Stimulated activated CD8-positive, alpha-beta memory T cell treated with anti-CD3 and anti-CD28 coated beads, Interleukin-7, amount 100 ng/mL, for 48 hours (primary cell): ENCODE measurements at regions not wholly inside any gene's neighbourhood (a gene's known extent, or its start where the extent isn't known, plus 50 kb on each side); places are given as distances from the start of the nearest gene placed in this dataset.
"Not testable (repeated sequence)": the region's sequence is repeated elsewhere in the genome, so short reads cannot be mapped to it uniquely, and the experiment has no call there.

Source experiments
- DNase-seq, 2 donors: peaks; one replicate each; pipeline ENCODE4 v3.0.0-alpha.2; 2020; ENCODE audit warnings: low read depth in 1 of 2; ENCODE audit errors: extremely low read depth in 1 of 2

DNA sequence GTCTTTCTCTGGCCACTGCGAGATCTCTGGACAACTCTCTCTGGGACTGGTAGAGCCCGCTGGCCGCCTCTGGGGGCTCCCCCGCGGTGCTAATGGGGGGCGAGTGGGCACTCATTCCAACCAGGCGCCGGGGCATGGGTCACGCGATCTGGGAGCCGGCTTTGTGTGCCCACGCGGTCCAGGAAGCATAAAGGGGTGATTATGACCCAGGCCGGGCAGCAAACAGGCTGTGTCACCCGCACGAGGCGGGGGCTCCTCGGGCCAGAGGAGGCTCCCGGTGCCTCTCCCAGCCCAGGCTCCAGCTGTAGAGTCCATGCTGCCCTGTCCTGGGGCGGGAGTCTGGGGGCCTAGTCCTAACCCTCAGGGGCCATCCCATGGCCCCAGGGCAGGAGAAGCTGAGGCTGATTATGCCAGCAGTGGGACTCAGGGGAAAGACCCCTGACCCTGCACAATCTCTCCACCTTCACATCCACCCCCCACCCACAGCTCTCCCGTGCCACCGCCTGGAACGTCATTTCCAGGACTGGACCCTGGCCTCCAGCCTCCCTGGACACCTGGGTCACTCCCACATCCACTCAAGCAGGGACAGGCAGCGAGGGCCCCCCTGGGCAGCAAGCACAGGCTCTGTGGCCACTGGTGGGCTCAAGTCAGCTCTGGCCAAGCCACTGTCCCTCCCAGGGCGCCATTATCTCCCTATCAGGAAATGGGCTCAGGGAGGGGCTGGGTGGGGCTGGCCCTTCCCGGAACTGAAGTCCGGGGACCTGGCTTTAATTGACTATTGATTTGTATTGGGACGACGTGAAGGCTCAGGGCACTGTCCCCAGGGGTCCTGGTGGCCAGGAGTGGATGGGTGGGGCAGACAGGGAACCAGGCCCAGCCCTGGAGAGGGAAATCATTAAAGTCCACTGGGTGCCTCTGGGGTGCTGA is 50.0 kb downstream of the PTPRS start:
- DNase-seq = no peak

DNA sequence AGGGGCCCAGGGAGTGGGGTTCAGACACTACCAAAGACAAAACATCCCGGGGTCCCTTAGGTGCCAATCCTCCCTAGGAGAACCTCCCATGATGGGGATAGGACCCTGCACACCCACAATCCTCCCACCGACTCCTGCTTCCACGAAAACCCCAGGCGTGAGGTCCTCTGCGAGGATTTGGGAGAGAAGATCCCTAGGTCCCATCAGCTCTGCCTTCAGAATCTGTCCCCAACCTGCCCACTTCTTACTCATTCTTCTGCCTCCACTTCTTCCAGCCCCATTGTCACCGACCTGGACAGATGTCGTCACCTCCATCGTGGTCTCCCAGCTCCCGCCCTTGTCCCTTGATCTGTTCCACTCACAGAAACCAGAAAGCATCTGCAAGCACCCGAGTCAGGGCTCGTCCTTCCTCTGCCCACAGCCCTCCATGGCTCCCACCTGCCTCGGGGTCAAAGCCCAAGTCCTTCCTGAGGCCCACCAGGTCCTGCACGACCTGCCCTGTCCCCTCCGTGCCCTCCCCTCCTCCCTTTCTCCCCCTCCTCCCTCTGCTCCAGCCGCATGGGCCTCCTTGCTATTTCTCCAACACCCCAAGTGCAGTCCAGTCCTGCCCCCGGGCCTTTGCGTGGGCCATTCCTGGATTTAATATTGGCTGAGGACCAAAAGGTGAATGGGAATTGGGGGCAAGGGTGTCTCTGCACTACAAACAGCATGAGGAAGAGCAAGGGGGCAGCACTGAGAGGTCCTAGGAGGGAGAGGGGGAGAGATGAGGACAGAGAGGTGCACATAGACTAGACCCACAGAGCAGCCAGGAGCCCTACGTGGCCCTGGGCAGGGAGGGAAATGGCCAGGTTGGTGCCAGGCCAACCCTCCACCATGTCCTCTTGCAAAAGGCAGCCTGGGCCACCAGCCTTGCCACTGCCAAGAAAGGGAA is 51.3 kb downstream of the PTPRS start:
- DNase-seq = no peak

DNA sequence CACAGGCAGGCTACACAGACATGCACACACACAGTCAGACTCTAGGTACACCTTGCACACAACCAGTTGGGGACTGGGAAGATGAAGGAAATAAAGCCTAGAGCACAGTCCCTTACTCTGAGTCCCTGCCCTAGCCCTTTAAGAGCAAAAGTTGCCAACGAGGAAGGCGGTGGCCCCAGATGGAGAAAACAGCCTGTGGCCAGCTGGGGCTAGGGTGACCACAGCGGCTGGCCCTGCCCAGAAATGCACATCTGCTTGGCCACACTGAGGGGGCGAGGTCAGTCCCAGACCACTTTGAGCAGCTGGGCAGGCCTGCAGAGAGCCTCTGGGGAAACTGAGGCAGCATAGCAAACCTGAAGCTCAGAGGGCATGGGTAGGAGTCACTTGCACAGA is 52.3 kb downstream of the PTPRS start:
- no peak for DNase-seq

DNA sequence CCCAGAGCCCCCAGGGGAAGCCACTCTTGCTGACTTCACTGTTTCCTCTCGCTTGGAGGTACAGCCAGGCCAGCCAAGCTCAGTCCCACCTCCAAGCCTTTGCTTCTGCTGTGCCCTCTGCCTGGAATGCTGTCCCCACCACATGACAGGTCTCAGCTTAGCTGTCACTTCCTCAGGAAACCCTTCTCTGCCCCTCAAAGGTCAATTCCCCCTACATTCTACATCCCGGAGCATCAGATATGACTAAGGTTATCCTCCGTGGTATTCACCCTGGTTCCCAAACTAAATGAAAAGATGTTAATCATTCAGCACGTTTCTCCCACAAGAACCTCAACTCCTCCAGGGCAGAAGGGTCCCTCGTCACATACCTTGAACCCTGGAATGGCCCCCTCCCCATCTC is 53.5 kb downstream of the PTPRS start:
- DNase-seq = no peak

DNA sequence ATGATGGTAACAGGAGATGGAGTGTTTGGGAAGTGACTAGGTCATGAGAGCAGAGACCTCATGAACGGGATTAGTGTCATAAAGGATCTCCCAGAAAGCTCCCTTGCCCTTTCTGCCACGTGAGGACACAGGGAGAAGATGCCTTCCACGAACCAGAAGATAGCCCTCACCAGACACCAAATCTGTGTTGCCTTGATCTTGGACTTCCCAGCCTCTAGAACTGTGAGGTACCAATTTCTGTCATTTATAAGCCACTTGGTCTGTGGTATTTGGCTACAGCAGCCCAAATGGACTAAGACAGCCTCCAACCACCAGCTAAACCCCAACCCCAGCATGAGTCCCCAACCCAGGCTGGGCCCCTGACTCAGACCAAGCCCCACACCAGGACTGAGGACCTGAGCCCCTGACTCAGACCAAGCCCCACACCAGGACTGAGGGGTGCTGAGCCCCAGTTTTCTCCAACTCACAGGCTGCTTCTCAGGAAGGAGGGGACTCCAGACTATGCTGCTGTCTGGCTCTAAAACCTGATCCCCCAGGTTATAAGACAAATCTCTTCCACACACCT is 54.1 kb downstream of the PTPRS start:
- DNase-seq = no peak

DNA sequence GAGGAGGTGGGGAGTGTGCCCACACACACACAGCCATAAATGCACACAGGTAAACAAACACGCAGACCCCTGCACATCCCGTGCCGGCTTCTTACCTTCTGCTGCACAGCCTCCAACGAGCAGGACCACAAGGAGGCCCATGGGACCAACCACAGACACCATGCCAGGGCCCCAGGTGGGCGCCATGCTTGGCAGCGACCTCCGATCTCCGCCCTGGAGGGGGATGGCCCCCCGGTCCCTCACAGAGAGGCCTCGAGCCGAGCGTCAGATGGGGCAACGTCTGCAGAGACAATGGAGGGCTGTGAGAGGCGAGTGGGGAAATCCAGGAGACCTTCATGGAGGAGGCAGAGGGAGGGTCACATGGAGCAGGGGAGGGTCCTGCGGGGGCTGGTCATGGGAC is 54.7 kb downstream of the PTPRS start:
- no peak for DNase-seq

DNA sequence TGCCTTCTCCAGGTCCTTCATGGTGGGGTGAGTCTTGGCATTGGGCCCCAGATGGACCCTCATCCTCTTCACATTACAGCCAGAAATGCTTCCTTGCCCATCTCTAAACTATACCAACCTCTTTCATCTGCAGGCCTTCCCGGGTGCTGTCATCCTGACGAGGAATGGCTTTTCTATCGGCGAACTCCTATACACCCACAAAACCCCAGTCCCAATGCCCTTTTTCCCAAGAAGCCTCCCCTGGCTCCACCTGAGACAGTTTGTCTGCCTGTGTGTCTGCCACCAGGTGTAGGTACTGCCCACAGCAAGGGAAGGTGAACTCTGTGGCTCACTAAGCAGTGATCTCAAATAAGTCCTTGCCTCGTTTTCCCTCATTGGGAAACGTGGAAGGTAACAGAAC is 55.3 kb downstream of the PTPRS start:
- no peak for DNase-seq

DNA sequence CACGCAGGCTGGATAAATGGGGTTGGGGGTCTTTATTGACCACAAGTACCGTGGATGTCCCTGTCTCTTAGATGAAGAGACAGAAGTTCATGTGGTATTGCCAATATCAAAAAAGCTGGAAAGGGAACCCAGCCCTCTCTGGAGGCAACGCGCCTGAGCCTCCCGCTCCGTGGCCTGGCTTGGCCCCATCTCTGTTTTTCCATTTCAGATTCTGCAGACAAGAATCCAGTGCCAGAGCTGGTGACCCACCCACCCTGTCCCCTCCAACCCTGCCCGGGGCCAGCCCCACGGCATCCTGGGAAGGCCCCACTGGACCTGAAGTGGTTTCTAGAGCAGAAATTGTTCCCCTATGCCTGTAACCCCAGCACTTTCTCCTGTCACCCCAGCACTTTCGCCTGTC is 57.7 kb downstream of the PTPRS start:
- no peak for DNase-seq

DNA sequence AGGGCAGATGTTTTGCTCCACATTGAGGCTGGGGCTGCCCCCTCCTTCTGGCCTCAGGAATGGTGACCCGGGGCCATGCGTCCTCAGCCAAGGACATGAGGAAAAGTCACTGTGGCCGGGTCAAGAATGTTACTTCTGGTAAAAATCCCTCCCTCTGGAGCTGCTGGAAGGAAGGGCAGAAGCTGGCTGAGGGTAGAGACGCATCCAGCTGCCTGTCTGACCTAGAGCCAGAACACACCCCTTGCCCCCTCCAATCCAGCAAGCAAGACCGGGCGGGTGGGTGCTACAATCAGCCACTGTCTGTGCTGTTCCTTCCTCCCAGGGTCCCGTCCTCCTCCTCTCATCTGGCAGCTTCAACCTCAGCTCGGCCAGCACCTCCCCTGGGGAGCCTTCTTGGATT is 59.0 kb downstream of the PTPRS start:
- DNase-seq = no peak

DNA sequence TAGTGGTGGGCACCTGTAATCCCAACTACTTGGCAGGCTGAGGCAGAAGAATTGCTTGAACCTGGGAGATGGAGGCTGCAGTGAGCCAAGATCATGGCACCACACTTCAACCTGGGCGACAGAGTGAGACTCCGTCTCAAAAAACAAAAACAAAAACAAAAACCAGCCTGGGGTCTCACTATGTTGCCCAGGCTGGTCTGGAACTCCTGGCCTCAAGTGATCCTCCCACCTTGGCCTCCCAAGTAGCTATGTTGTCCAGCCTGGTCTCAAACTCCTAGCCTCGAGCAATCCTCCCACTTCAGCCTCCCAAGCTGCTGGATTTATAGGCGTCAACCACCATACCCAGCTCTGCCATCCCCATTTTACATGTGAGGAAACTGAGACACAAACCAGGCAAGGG is 64.9 kb downstream of the PTPRS start:
- DNase-seq = not testable (repeated sequence)

DNA sequence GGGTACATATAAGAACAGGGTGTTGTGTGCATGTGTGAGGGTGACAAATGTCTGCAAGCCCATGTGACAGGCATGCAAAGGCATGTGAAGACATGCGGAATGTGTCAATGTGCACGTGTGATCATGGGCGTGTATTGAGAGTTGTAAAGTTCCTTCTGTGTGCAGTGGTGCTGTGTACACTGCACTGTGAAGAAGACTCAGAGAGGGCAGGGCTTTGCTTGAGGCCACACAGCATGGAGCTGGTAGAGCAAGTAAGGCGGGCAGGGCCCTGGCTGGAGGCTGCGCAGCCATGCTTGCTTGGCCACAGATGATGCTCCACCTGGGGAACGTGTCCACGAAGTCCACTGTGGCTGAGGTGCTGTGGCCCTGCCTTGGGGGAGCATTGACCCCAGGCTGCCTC is 66.8 kb downstream of the PTPRS start:
- no peak for DNase-seq

DNA sequence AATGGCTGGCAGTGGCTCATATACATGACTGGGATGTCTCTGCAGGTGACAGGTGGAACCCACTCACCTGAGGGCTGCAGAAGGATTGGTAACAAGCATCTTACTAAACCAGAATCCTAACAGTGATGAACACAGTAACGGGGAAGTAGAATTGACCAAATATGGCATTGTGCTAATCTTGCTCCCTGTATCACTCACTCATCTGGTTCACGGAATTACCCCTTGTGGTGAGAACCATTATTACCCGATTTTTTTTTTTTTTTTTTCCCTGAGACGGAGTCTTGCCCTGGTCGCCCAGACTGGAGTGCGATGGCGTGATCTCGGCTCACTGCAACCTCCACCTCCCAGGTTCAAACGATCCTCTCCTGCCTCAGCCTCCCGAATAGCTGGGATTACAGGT is 69.5 kb downstream of the PTPRS start:
- DNase-seq = no peak

DNA sequence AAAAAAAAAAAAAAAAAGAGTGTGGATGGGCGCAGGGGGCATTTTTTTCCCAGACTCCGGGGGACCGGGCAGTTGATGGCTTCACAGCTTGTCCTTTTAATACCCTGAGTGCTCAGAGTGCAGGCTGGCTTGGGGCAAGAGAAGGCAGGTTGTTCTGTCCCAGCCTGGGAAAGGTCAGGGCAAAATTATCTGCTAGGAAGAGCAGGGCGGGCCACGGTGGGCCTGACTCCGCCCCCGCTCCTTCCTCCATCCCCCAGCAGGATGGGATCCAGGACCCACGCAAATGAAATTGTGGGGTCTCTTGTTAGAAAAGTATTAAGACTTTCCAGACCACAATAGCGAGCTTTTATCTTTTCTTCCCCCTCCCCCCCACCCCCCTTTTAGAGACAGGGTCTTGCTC is 70.7 kb downstream of the PTPRS start:
- no peak for DNase-seq

DNA sequence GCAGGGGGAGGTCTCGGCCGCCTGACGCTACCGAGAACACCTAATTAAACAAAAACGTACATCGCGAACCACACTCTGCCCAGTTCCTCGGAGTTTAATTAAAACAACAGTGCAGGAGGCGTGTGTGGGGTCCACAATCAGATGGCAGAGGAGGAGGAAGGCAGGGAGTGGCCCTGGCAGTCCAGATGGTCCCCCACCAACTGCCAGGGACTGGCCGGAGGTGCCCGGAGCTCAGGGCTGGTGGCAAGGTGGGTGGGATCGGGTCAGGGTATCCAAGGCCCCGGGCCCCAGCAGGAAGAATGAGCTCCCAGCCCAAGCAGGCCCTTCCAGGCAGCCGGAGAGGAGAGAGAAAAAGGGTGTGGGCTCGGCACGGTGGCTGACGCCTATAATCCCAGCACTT is 71.3 kb downstream of the PTPRS start:
- no peak for DNase-seq

DNA sequence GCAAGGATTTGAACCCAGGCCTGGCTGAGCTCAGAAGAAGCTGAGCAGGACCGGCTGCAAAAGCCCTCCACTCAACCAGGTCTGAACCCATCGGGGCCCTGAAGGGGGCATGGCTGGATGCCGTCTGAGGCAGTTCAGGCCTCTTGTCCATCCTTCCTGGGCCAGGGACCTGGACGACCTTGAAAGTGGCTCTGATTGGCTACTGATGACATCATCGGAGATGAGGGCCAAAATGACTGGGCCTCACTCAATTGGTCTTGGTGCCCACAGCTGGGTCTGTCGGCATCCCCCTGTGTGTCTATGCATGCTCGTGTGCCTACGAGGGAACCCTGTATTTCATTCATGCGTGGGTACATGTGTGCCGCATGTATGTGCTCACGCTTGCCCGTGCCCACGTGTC is 71.8 kb downstream of the PTPRS start:
- no peak for DNase-seq

DNA sequence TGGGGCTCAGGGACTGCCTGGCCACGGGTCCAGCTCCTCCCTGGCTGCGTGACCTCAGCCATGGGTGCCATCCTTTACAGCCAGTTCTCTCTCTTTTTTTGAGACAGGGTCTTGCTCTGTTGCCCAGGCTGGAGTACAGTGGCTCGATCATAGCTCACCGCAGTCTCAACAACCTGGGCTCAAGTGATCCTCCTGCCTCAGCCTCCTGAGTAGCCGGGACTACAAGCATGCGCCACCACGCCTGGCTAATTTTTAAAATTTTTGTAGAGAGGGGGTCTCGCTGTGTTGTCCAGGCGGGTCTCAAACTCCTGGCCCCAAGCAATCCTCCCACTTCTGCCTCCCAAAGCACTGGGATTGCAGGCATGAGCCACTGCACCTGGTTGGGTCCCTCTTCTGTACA is 75.4 kb downstream of the PTPRS start:
- DNase-seq = no peak

DNA sequence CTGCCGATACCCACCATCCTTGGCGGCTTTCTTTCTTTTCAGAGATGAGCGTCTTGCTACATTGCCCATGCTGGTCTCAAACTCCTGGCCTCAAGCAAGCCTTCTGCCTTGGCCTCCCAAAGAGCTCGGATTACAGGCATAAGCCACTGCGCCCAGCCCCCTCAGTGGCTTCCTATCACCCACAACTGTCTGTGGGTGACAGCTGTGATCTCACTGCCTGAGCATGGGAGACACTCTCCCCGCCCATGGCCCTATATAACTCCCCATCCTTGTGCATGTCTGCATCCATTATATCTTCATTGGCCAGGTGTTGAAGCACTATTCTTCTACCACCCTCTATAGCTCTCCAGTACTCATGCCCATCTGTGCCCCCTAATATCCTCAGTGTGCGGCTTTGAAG is 76.2 kb downstream of the PTPRS start:
- no peak for DNase-seq

DNA sequence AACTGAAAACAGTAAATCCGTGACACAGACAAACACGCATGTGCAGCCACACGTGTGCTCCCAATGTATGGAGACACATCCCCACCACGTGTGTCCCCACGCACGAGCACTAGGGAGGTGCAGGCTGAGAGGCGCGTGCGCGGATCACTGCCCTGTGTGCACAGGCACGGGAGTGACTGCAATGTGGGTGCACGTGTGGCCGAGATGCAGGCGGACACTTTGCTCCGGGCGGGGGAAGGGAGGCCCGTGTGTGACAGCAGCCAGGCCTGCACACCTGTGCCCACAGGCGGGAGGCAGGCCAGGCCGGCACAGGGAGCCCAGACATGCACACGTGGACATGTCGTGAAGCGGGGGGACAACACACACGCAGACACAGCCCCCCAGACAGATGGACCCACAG is 77.0 kb downstream of the PTPRS start:
- DNase-seq = no peak

DNA sequence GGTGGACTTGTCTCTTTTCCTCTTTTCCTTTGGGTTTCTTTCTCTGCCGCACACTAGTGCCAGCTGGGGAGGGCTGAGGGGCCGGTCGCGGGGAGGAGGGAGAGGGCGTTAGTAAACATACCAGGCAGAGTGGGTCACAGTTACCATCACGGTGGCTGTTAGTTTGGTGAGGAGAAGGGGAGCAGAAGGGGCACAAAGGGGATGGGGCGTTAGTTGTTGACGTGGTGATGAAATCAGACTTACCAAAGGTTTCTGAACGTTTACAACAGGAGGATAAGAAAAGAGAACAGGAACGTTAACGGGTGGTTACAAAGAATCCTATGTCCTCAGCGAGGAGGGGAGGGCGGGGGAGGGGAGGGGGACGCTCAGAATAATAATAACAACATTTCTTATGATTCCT is 77.9 kb downstream of the PTPRS start:
- no peak for DNase-seq

DNA sequence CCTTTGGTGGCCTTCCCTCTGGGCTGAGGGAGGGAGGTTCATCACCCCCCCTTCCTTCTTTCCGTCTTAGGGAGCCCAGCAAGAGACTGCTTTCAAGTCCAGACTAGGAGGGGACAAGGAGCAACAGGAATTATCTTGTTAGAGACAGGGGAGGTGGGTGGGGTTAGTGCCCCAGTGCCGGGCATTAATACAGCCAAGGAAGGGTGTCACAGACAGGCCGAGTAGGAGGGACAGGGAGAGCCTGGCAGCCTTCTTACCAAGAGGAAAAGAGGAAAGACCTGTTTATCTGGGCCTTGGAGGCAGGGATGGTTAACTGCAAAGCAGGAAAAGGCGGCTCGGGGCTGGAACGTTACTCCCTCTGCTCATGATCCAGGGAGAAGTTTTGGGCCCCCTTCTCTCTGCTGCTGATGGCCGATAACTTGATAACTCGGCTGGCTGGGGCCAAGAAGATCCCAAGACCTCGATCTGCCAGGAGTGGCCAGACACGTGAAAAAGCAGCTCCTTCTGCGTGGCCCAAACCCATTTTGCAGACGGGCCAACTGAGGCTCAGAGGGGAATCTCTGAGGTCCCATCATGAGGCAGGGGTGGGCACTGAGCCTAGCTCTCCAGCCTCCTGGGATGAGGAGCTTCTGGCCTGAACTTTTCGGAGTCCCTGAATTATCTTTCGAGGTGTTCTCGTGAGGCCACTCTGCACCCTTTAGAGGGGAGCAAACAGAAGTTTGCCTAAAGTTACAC is 79.3 kb downstream of the PTPRS start:
- DNase-seq = no peak

DNA sequence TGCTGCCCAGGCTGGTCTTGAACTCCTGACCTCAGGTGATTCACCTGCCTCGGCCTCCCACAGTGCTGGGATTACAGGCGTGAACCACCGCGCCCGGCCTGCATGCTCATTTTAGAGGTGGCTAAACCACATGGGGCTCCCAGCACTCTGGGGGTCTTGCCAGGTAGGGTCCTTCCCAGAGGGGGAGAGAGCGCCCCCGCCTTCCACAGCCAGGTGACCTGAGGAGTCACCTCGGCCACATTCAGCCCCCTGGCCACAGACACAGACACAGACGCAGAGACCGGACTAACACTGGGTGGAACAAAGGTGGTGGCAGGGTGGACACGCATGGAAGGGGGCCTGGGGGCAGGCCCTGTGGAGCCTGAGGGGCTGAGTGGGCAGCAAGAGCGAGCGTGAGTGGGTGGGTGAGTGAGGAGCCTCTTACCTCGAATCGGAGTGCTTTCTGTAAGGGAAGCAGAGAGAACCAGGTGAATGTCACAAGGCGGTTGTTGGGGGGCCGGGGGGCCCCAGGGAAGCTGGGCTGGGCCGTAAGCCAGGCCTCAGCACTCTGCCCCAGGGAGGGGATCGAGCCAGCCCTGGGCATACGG is 80.1 kb downstream of the PTPRS start:
- DNase-seq = no peak
